Stimulated activated memory B cell treated with anti-CD40 and anti-IgM and Interleukin-4, amounts not matched to agents 10 μg/mL and 1 μg/mL and 100 μg/mL, for 72 hours (primary cell): ENCODE measurements at regions not wholly inside any gene's neighbourhood (a gene's known extent, or its start where the extent isn't known, plus 50 kb on each side); places are given as distances from the start of the nearest gene placed in this dataset.
"Not testable (repeated sequence)": the region's sequence is repeated elsewhere in the genome, so short reads cannot be mapped to it uniquely, and the experiment has no call there.

ENCODE experiments used
- ATAC-seq: fragments of 150-1000 bp; cut with Tn5 transposase; 2 replicates; pipeline ENCODE4 v1.10.0; 2021
- H3K27ac Mint-ChIP-seq: one replicate; pipeline ENCODE4 v1.8.0; 2022; ENCODE audit warnings: mild to moderate bottlenecking, mixed read lengths
- H3K27me3 Mint-ChIP-seq: one replicate; pipeline ENCODE4 v1.8.0; 2022; ENCODE audit warnings: mixed read lengths
- H3K36me3 Mint-ChIP-seq: one replicate; pipeline ENCODE4 v1.8.0; 2022; ENCODE audit warnings: mixed read lengths
- H3K4me1 Mint-ChIP-seq: one replicate; pipeline ENCODE4 v1.8.0; 2022; ENCODE audit warnings: mixed read lengths
- H3K4me3 Mint-ChIP-seq: one replicate; pipeline ENCODE4 v1.8.0; 2022; ENCODE audit warnings: mild to moderate bottlenecking, moderate library complexity, mixed read lengths
- H3K9me3 Mint-ChIP-seq: one replicate; pipeline ENCODE4 v1.8.0; 2022; ENCODE audit warnings: mixed read lengths

- ATAC-seq = no peak
- Mint-ChIP-seq H3K4me1 (no peaks in the 10 kb centered on the region), H3K27ac (no peak overlapping the region), H3K27me3 (peaks cover 13% of the 10 kb centered on the region), H3K36me3 (no peaks in the 10 kb centered on the region), H3K4me3 (no peak overlapping the region), H3K9me3 (peaks cover 11% of the 10 kb centered on the region)
Observed at GRCh38 chr10:125264091-125264490, 103.7 kb upstream of the CTBP2 start.

GRCh38 chr10:125263551-125263950, 103.2 kb upstream of the CTBP2 start:
- Mint-ChIP-seq H3K27ac (no peak overlapping the region), H3K4me1 (no peaks in the 10 kb centered on the region), H3K27me3 (peaks cover 13% of the 10 kb centered on the region), H3K9me3 (peaks cover 11% of the 10 kb centered on the region), H3K4me3 (no peak overlapping the region), H3K36me3 (no peaks in the 10 kb centered on the region)
- ATAC-seq = no peak

- Mint-ChIP-seq H3K27ac (no peak overlapping the region), H3K4me3 (no peak overlapping the region), H3K27me3 (peaks cover 13% of the 10 kb centered on the region), H3K36me3 (no peaks in the 10 kb centered on the region), H3K4me1 (no peaks in the 10 kb centered on the region), H3K9me3 (peaks cover 11% of the 10 kb centered on the region)
- no peak for ATAC-seq
Observed at GRCh38 chr10:125262920-125263319, 102.6 kb upstream of the CTBP2 start.

GRCh38 chr10:125262409-125262808, 102.0 kb upstream of the CTBP2 start:
- Mint-ChIP-seq H3K27me3 (peaks cover 13% of the 10 kb centered on the region), H3K36me3 (no peaks in the 10 kb centered on the region)
- no peak for ATAC-seq

GRCh38 chr10:125261491-125262186, 101.3 kb upstream of the CTBP2 start:
- no peak for ATAC-seq
- H3K27ac Mint-ChIP-seq = no peak overlapping the region
- no peaks in the 10 kb centered on the region for H3K36me3 Mint-ChIP-seq
- H3K4me1 Mint-ChIP-seq = no peaks in the 10 kb centered on the region
- no peak overlapping the region for H3K4me3 Mint-ChIP-seq
- H3K9me3 Mint-ChIP-seq = peaks cover 11% of the 10 kb centered on the region
- H3K27me3 Mint-ChIP-seq = peaks cover 13% of the 10 kb centered on the region

More at GRCh38 chr10:125262409-125262808, 102.0 kb upstream of the CTBP2 start:
- H3K9me3 Mint-ChIP-seq = peaks cover 11% of the 10 kb centered on the region
- no peaks in the 10 kb centered on the region for H3K4me1 Mint-ChIP-seq
- no peak overlapping the region for H3K27ac Mint-ChIP-seq
- no peak overlapping the region for H3K4me3 Mint-ChIP-seq

GRCh38 chr10:125260260-125260659, 99.9 kb upstream of the CTBP2 start:
- Mint-ChIP-seq H3K27me3 (peaks cover 10% of the 10 kb centered on the region), H3K4me3 (no peak overlapping the region), H3K4me1 (no peaks in the 10 kb centered on the region), H3K36me3 (no peaks in the 10 kb centered on the region), H3K27ac (no peak overlapping the region), H3K9me3 (peaks cover 11% of the 10 kb centered on the region)
- ATAC-seq = no peak

GRCh38 chr10:125259651-125260050, 99.3 kb upstream of the CTBP2 start:
- Mint-ChIP-seq H3K27ac (no peak overlapping the region), H3K36me3 (no peaks in the 10 kb centered on the region), H3K4me3 (no peak overlapping the region), H3K27me3 (peaks cover 4% of the 10 kb centered on the region), H3K4me1 (no peaks in the 10 kb centered on the region), H3K9me3 (peaks cover 11% of the 10 kb centered on the region)
- ATAC-seq = no peak

GRCh38 chr10:125258676-125259075, 98.3 kb upstream of the CTBP2 start:
- no peak for ATAC-seq
- Mint-ChIP-seq H3K27me3 (no peaks in the 10 kb centered on the region), H3K4me1 (no peaks in the 10 kb centered on the region), H3K27ac (no peak overlapping the region), H3K4me3 (no peak overlapping the region), H3K9me3 (peaks cover 11% of the 10 kb centered on the region), H3K36me3 (no peaks in the 10 kb centered on the region)

- Mint-ChIP-seq H3K9me3 (peaks cover 17% of the 10 kb centered on the region), H3K27ac (no peak overlapping the region), H3K4me3 (no peak overlapping the region), H3K4me1 (no peaks in the 10 kb centered on the region), H3K27me3 (no peaks in the 10 kb centered on the region), H3K36me3 (no peaks in the 10 kb centered on the region)
- no peak for ATAC-seq
Observed at GRCh38 chr10:125257521-125258108, 97.3 kb upstream of the CTBP2 start.

GRCh38 chr10:125256026-125256425, 95.7 kb upstream of the CTBP2 start:
- Mint-ChIP-seq H3K9me3 (peaks cover 15% of the 10 kb centered on the region), H3K4me3 (no peak overlapping the region), H3K27me3 (no peaks in the 10 kb centered on the region), H3K4me1 (no peaks in the 10 kb centered on the region), H3K27ac (no peak overlapping the region), H3K36me3 (no peaks in the 10 kb centered on the region)
- no peak for ATAC-seq

- Mint-ChIP-seq H3K27ac (no peak overlapping the region), H3K27me3 (no peaks in the 10 kb centered on the region), H3K9me3 (peaks cover 9% of the 10 kb centered on the region), H3K4me3 (no peak overlapping the region), H3K4me1 (no peaks in the 10 kb centered on the region), H3K36me3 (no peaks in the 10 kb centered on the region)
- ATAC-seq = no peak
Observed at GRCh38 chr10:125252937-125253336, 92.6 kb upstream of the CTBP2 start.

GRCh38 chr10:125250834-125251233, 90.5 kb upstream of the CTBP2 start:
- H3K27me3 Mint-ChIP-seq, H3K9me3 Mint-ChIP-seq, H3K4me3 Mint-ChIP-seq, H3K4me1 Mint-ChIP-seq, ATAC-seq, H3K27ac Mint-ChIP-seq, H3K36me3 Mint-ChIP-seq: not testable (repeated sequence)

GRCh38 chr10:125249948-125250347, 89.6 kb upstream of the CTBP2 start:
- Mint-ChIP-seq H3K36me3 (no peaks in the 10 kb centered on the region), H3K4me1 (no peaks in the 10 kb centered on the region), H3K27ac (no peak overlapping the region), H3K4me3 (no peak overlapping the region), H3K9me3 (peaks cover 9% of the 10 kb centered on the region), H3K27me3 (no peaks in the 10 kb centered on the region)
- no peak for ATAC-seq

- no peak for ATAC-seq
- no peaks in the 10 kb centered on the region for H3K4me1 Mint-ChIP-seq
- H3K36me3 Mint-ChIP-seq = no peaks in the 10 kb centered on the region
- peaks cover 9% of the 10 kb centered on the region for H3K9me3 Mint-ChIP-seq
- no peaks in the 10 kb centered on the region for H3K27me3 Mint-ChIP-seq
- H3K4me3 Mint-ChIP-seq = no peak overlapping the region
- H3K27ac Mint-ChIP-seq = no peak overlapping the region
Observed at GRCh38 chr10:125248489-125248888, 88.1 kb upstream of the CTBP2 start.

- H3K9me3 Mint-ChIP-seq = peaks cover 4% of the 10 kb centered on the region
- no peaks in the 10 kb centered on the region for H3K4me1 Mint-ChIP-seq
- H3K36me3 Mint-ChIP-seq = no peaks in the 10 kb centered on the region
- no peak for ATAC-seq
- H3K4me3 Mint-ChIP-seq = no peak overlapping the region
- H3K27me3 Mint-ChIP-seq = no peaks in the 10 kb centered on the region
- no peak overlapping the region for H3K27ac Mint-ChIP-seq
Observed at GRCh38 chr10:125247576-125247975, 87.2 kb upstream of the CTBP2 start.

- Mint-ChIP-seq H3K4me3 (no peak overlapping the region), H3K9me3 (peaks cover 2% of the 10 kb centered on the region), H3K27ac (no peak overlapping the region), H3K36me3 (no peaks in the 10 kb centered on the region), H3K4me1 (no peaks in the 10 kb centered on the region), H3K27me3 (no peaks in the 10 kb centered on the region)
- no peak for ATAC-seq
Observed at GRCh38 chr10:125243532-125244253, 83.3 kb upstream of the CTBP2 start.
